HL-60 (cell line): ENCODE measurements at regions not wholly inside any gene's neighbourhood (a gene's known extent, or its start where the extent isn't known, plus 50 kb on each side); places are given as distances from the start of the nearest gene placed in this dataset.

Experiments used
- DNase-seq, 2 experiments: peaks; one replicate each; pipeline ENCODE4 v3.0.0-alpha.2; 2010 to 2020; ENCODE audit warnings: low read depth in 1 of 2, low spot score in 1 of 2
- H3K27ac ChIP-seq: fragments of 250-450 bp; sonication (Bioruptor Pico); replicated peaks from 2 replicates; pipeline ENCODE4 v1.5.1; 2020; ENCODE audit warnings: mild to moderate bottlenecking, moderate library complexity
- H3K27me3 ChIP-seq: fragments of 250-450 bp; sonication (Bioruptor Pico); 2 replicates; pipeline ENCODE4 v1.5.1; 2021; ENCODE audit warnings: mild to moderate bottlenecking, moderate library complexity; ENCODE audit not compliant: insufficient read depth, poor library complexity, severe bottlenecking
- H3K4me3 ChIP-seq: replicated peaks from 2 replicates; pipeline ENCODE4 v1.5.1; 2011; ENCODE audit warnings: mild to moderate bottlenecking, control low read depth, low read length; ENCODE audit not compliant: insufficient read depth
- GABPA ChIP-seq: IDR thresholded peaks from 2 replicates; pipeline ENCODE4 v1.6.1; 2012; ENCODE audit warnings: low read depth
- POLR2AphosphoS5 ChIP-seq: IDR thresholded peaks from 2 replicates; pipeline ENCODE4 v1.6.1; 2012; ENCODE audit warnings: low read depth
- SPI1 ChIP-seq: IDR thresholded peaks from 2 replicates; pipeline ENCODE4 v1.6.1; 2012; ENCODE audit warnings: low read depth, mild to moderate bottlenecking, borderline replicate concordance
- TF ChIP-seq, protein P1 (sequence below): IDR thresholded peaks from one replicate; pipeline ENCODE4 v1.5.1; 2011; ENCODE audit warnings: low read length, control low read depth, inconsistent platforms; ENCODE audit not compliant: insufficient read depth
- TF ChIP-seq, protein P2 (sequence below): IDR thresholded peaks from 2 replicates; pipeline ENCODE4 v1.6.1; 2012; ENCODE audit warnings: low read depth; ENCODE audit not compliant: insufficient replicate concordance

DNA sequence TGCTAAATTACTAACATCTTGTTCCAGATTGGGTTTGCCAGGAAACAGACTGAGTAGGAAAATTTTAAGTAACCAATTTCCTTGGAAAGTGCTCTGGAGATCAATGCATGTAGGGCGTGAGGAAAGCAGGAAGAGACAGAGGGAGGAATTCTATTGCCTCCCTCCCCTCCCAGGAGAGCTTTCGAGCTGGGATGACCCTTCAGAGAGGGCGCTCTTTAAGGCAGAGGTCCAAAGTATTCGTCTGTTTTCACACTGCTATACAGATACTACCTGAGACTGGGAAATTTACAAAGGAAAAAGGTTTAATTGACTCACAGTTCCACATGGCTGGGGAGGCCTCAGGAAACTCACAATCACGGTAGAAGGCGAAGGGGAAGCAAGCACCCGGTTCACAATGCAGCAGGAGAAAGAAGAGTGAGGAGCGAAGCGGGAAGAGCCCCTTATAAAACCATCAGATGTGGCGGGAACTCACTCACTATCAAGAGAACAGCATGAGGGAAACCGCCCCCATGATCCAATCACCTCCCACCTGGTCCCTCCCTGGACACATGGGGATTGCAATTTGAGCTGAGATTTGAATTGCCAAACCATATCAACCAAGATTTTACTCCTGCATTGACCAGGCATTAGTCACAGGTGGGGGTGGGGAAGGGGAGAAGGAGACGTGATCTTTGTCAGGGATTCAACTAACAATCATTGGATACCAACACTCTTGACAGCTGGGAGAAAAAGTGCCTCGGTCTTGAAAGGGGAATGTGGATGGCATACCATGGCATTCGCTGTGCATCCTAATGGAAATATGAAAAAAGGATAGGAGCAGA, 63.8 kb downstream of the SLITRK2 start:
- Histone ChIP-seq H3K27ac (no peak overlapping the region), H3K27me3 (no peaks in the 10 kb centered on the region), H3K4me3 (no peak overlapping the region)
- TF ChIP-seq POLR2AphosphoS5 = no peak
- DNase-seq = no peak

DNA sequence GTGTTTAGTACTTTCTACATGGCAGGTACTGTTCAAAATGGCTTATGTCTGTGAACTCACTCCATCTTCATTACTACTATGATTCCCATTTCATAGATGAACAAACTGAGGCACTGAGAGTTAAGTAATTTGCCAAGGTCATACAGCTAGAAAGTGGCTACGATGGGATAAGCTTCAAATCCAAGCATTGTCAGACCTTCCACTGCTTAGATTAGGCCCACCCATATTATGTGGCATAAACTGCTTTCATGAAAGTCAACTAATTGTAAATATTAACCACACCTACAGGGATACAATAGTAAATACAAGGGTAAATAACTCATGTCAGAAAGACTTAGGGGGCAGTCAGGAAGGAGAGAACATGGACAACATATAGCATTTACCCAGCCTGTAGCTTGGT, 68.8 kb downstream of the SLITRK2 start:
- H3K4me3 ChIP-seq = no peak overlapping the region
- TF ChIP-seq GABPA = no peak
- no peak for TF ChIP-seq POLR2AphosphoS5
- TF ChIP-seq, protein P1, sequence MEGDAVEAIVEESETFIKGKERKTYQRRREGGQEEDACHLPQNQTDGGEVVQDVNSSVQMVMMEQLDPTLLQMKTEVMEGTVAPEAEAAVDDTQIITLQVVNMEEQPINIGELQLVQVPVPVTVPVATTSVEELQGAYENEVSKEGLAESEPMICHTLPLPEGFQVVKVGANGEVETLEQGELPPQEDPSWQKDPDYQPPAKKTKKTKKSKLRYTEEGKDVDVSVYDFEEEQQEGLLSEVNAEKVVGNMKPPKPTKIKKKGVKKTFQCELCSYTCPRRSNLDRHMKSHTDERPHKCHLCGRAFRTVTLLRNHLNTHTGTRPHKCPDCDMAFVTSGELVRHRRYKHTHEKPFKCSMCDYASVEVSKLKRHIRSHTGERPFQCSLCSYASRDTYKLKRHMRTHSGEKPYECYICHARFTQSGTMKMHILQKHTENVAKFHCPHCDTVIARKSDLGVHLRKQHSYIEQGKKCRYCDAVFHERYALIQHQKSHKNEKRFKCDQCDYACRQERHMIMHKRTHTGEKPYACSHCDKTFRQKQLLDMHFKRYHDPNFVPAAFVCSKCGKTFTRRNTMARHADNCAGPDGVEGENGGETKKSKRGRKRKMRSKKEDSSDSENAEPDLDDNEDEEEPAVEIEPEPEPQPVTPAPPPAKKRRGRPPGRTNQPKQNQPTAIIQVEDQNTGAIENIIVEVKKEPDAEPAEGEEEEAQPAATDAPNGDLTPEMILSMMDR = no peak
- TF ChIP-seq, protein P2, sequence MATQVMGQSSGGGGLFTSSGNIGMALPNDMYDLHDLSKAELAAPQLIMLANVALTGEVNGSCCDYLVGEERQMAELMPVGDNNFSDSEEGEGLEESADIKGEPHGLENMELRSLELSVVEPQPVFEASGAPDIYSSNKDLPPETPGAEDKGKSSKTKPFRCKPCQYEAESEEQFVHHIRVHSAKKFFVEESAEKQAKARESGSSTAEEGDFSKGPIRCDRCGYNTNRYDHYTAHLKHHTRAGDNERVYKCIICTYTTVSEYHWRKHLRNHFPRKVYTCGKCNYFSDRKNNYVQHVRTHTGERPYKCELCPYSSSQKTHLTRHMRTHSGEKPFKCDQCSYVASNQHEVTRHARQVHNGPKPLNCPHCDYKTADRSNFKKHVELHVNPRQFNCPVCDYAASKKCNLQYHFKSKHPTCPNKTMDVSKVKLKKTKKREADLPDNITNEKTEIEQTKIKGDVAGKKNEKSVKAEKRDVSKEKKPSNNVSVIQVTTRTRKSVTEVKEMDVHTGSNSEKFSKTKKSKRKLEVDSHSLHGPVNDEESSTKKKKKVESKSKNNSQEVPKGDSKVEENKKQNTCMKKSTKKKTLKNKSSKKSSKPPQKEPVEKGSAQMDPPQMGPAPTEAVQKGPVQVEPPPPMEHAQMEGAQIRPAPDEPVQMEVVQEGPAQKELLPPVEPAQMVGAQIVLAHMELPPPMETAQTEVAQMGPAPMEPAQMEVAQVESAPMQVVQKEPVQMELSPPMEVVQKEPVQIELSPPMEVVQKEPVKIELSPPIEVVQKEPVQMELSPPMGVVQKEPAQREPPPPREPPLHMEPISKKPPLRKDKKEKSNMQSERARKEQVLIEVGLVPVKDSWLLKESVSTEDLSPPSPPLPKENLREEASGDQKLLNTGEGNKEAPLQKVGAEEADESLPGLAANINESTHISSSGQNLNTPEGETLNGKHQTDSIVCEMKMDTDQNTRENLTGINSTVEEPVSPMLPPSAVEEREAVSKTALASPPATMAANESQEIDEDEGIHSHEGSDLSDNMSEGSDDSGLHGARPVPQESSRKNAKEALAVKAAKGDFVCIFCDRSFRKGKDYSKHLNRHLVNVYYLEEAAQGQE = no peak
- TF ChIP-seq SPI1 = no peak
- no peak overlapping the region for H3K27ac ChIP-seq
- no peak for DNase-seq
- no peaks in the 10 kb centered on the region for H3K27me3 ChIP-seq

GRCh38 chrX:145910017-145910416, 92.4 kb downstream of the SLITRK2 start:
- no peaks in the 10 kb centered on the region for H3K27me3 ChIP-seq
- H3K4me3 ChIP-seq = no peak overlapping the region
- DNase-seq = no peak
- TF ChIP-seq, protein P2 = no peak
- TF ChIP-seq POLR2AphosphoS5 (no peak), SPI1 (no peak), GABPA (no peak)
- TF ChIP-seq, protein P1 = no peak
- H3K27ac ChIP-seq = no peak overlapping the region

DNA sequence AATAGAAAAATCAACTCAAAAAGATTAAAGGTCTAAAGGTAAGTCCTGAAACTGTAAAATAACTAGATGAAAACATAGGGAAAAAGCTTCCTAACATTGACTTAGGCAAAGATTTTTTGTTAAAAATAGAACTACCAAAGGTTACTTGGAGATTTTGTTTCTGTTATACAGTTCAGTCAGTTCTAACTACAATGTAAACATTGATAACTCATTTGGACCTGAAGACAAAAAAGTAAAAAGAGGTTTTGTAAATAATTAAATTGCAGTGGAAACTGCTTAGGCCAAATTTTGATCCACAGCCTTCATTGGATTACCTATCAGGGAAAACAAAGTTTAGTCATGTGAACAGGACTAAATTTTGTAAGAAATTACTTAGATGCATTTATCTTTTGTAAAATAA, 101.8 kb downstream of the SLITRK2 start:
- Histone ChIP-seq H3K27ac (no peak overlapping the region), H3K27me3 (no peaks in the 10 kb centered on the region), H3K4me3 (no peak overlapping the region)
- TF ChIP-seq GABPA (no peak), POLR2AphosphoS5 (no peak), SPI1 (no peak)
- TF ChIP-seq, protein P2 = no peak
- TF ChIP-seq, protein P1 = no peak
- DNase-seq = no peak
